Mammary epithelial cell (primary cell): ENCODE measurements at regions not wholly inside any gene's neighbourhood (a gene's known extent, or its start where the extent isn't known, plus 50 kb on each side); places are given as distances from the start of the nearest gene placed in this dataset.

Experiments
- CTCF ChIP-seq, 2 donors: IDR thresholded peaks in 1 of 2; conservative IDR thresholded peaks in 1 of 2; 2 replicates each; pipeline ENCODE4 v1.5.1; 2011 to 2012; ENCODE audit warnings: inconsistent platforms in 2 of 2, low read length in 2 of 2, mild to moderate bottlenecking in 2 of 2, control low read depth in 1 of 2, low read depth in 1 of 2; ENCODE audit not compliant: insufficient read depth in 1 of 2; ENCODE audit errors: extremely low read depth in 1 of 2
- EZH2 ChIP-seq: IDR thresholded peaks from 2 replicates; pipeline ENCODE4 v1.6.1; 2012; ENCODE audit warnings: low read length, inconsistent platforms, borderline replicate concordance

DNA sequence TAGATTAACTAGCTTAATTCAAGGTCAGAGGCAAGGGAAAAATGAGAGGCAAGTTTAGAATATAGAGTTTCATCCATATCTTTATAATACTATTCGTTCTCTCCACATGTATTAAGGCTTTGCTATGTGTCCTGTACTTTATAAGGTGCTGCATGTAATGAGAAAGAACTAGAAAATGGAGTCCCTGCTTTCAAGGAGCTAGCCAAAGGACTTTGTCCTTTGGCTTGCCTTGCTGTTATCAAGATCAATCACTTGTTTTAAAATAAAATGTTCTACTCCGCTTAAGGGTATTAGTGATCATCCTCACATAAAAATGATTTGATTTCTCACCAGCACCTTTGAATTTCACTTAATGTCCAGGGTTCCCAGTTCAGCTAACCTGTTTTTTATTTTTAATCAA, 470.9 kb downstream of the WDR72 start:
- TF ChIP-seq CTCF (conservative IDR thresholded peaks at IDR 0.05 in 1 of 2, IDR thresholded peaks at IDR 0.05 in 1 of 2; ENCODE audit: extremely low read depth in 1 of 2, insufficient read depth in 1 of 2, low read depth in 1 of 2, low read length in 2 of 2) (no peak), EZH2 (no peak)
